H1 (cell line): ENCODE measurements at regions not wholly inside any gene's neighbourhood (a gene's known extent, or its start where the extent isn't known, plus 50 kb on each side); places are given as distances from the start of the nearest gene placed in this dataset.
"Not testable (repeated sequence)": the region's sequence is repeated elsewhere in the genome, so short reads cannot be mapped to it uniquely, and the experiment has no call there.

ENCODE experiments used
- ZNF274 ChIP-seq: IDR thresholded peaks from 2 replicates; pipeline ENCODE4 v1.7.0; 2012; ENCODE audit warnings: low read length, borderline replicate concordance; ENCODE audit errors: extremely low read depth
- TF ChIP-seq, protein P1 (sequence below), 3 experiments: IDR thresholded peaks; 1 replicate in 2 of 3; 2 replicates in 1 of 3; pipeline versions ENCODE4 v1.5.1 to v1.6.1; 2011; ENCODE audit warnings: low read length in 3 of 3, mild to moderate bottlenecking in 3 of 3, inconsistent platforms in 2 of 3, low read depth in 1 of 3, moderate library complexity in 1 of 3; ENCODE audit not compliant: insufficient read depth in 1 of 3; ENCODE audit errors: control extremely low read depth in 1 of 3

DNA sequence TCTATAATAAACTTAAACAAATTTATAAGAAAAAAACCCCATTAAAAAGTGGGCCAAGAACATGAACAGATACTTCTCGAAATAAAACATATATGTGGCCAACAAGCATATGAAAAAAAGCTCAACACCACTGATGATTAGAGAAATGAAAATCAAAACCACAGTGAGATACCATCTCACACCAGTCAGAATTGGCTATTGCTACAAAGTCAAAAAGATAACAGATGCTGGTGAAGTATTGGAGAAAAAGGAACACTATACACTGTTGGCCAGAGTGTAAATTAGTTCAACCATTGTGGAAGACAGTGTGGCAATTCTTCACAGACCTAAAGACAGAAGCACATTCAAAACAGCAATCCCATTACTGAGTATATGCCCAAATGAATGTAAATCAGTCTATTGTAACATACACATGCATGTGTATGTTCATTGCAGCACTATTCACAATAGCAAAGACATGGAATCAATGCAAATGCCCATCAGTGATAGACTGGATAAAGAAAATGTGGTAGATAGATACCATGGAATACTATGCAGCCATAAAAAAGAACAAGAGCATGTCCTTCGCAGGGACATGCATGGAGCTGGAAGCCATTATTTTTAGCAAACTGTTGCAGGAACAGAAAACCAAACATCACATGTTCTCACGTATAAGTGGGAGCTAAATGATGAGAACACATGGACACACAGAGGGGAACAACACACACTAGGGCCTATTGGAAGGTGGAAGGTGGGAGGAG is 313.4 kb downstream of the GATA3 start:
- TF ChIP-seq, protein P1, sequence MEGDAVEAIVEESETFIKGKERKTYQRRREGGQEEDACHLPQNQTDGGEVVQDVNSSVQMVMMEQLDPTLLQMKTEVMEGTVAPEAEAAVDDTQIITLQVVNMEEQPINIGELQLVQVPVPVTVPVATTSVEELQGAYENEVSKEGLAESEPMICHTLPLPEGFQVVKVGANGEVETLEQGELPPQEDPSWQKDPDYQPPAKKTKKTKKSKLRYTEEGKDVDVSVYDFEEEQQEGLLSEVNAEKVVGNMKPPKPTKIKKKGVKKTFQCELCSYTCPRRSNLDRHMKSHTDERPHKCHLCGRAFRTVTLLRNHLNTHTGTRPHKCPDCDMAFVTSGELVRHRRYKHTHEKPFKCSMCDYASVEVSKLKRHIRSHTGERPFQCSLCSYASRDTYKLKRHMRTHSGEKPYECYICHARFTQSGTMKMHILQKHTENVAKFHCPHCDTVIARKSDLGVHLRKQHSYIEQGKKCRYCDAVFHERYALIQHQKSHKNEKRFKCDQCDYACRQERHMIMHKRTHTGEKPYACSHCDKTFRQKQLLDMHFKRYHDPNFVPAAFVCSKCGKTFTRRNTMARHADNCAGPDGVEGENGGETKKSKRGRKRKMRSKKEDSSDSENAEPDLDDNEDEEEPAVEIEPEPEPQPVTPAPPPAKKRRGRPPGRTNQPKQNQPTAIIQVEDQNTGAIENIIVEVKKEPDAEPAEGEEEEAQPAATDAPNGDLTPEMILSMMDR (IDR thresholded peaks at IDR 0.05; ENCODE audit: control extremely low read depth in 1 of 3, insufficient read depth in 1 of 3, low read depth in 1 of 3, low read length in 3 of 3), result not testable (repeated sequence)
- not testable (repeated sequence) for TF ChIP-seq ZNF274
